Prostate gland (tissue), 2 donors: ENCODE measurements at regions not wholly inside any gene's neighbourhood (a gene's known extent, or its start where the extent isn't known, plus 50 kb on each side); places are given as distances from the start of the nearest gene placed in this dataset.

Source experiments
- DNase-seq: peaks from one replicate; pipeline ENCODE4 v3.0.0-alpha.2; 2019; ENCODE audit warnings: low spot score
- H3K27ac ChIP-seq, 2 donors: fragments of 200-600 bp; sonication (generic); 2 replicates each; pipeline ENCODE4 v1.5.1; 2017 to 2019
- H3K27me3 ChIP-seq: fragments of 200-600 bp; sonication (generic); replicated peaks from 2 replicates; pipeline ENCODE4 v1.5.1; 2019; ENCODE audit not compliant: insufficient read depth
- H3K36me3 ChIP-seq, 2 donors: fragments of 200-600 bp; sonication (generic); 1 replicate in 1 of 2; 2 replicates in 1 of 2; pipeline versions ENCODE4 v1.5.1 to v1.8.1; 2017 to 2019
- H3K4me1 ChIP-seq: fragments of 200-600 bp; sonication (generic); replicated peaks from 2 replicates; pipeline ENCODE4 v1.5.1; 2019
- H3K4me3 ChIP-seq, 2 donors: fragments of 200-600 bp; sonication (generic); 2 replicates each; pipeline ENCODE4 v1.5.1; 2017 to 2019
- H3K9me3 ChIP-seq: fragments of 200-600 bp; sonication (generic); 2 replicates; pipeline ENCODE4 v1.5.1; 2017
- CTCF ChIP-seq, 4 experiments: fragments of 200-600 bp in 2 of 4; fragments of 450-650 bp in 2 of 4; sonication (generic) in 2 of 4; IDR thresholded peaks; 1 replicate in 3 of 4; 2 replicates in 1 of 4; pipeline ENCODE4 v1.5.1; 2016 to 2019; ENCODE audit warnings: antibody characterized with exemption in 4 of 4, mild to moderate bottlenecking in 2 of 4, moderate library complexity in 2 of 4
- POLR2A ChIP-seq: fragments of 450-650 bp; IDR thresholded peaks from one replicate; pipeline ENCODE4 v1.6.1; 2016; ENCODE audit warnings: antibody characterized with exemption, mild to moderate bottlenecking
- POLR2AphosphoS5 ChIP-seq: sonication (generic); formaldehyde crosslinking; IDR thresholded peaks from one replicate; pipeline ENCODE4 v1.6.1; 2017; ENCODE audit warnings: antibody characterized with exemption
- WGBS: methylation state at CpG from one replicate; pipeline ENCODE4 v1.1.5; 2018; 5-methylcytosine and 5-hydroxymethylcytosine counted together
- intact Hi-C: fragments of 100-400 bp; cut with DNase I; formaldehyde crosslinking; loops from one replicate; pipeline ENCODE4 v1.14.2; 2022

DNA sequence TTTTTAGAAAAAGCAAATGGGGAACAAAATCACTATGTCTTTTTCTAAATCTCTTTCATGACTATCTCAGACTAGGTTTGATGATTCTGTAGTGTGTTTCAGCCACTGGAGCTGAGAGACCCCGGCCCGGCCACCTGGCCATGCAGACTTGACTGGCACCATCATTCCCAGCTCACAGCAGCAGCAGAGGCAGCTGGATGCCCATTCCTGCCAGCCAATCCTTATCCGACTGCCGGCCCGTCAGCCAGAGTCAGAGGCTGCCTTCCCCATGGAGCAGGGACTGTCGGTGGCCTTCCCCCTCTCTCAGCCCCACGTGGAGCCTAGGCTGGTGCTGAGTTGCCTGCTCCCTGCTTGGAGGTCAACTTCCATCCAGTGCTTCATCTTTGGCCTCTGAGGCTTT, 56.0 kb upstream of the WSB1 start:
- 95% methylated on average over 7 of the region's 7 CpGs for WGBS
- no peak for TF ChIP-seq POLR2AphosphoS5
- no peak for TF ChIP-seq CTCF (IDR thresholded peaks at IDR 0.05)
- no peak for TF ChIP-seq POLR2A
- intact Hi-C loops = loop anchor here (2.0 to 5.0 kb wide), 3 partner anchors 95 to 364 kb away; no protein-coding TSS in a partner anchor

DNA sequence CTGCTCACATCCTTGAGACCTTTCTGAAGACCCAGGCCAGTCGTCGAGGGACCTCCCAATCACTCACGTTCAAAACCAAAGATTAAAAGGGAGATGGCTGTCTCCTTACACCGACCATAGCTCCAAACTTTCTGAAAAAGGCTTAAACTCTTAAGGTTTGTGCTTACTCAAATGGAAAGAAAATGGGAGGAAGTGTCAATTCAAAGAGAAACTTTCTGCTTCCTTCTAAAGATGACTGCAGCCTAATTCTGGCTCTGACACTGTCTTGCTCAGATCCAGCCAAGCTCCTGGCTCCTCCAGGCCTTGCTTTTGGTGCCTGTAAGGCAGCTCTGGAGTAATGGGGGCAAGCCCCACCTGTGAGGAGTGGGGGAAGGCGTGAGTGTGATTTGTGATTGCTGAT, 54.9 kb upstream of the WSB1 start:
- whole genome bisulfite sequencing = 78% methylated on average over 5 of the region's 5 CpGs
- H3K4me1 ChIP-seq = no peaks in the 10 kb centered on the region
- H3K27me3 ChIP-seq = no peaks in the 10 kb centered on the region
- H3K36me3 ChIP-seq = no peaks in the 10 kb centered on the region
- no peak overlapping the region for H3K27ac ChIP-seq
- H3K9me3 ChIP-seq = no peaks in the 10 kb centered on the region
- H3K4me3 ChIP-seq = no peak overlapping the region
- TF ChIP-seq POLR2AphosphoS5 (no peak), CTCF (IDR thresholded peaks at IDR 0.05) (no peak), POLR2A (no peak)
- no peak for DNase-seq
- intact Hi-C loops = loop anchor here (5.0 kb wide), 2 partner anchors 113 to 363 kb away; no protein-coding TSS in a partner anchor

More for the DNA sequence above, 56.0 kb upstream of the WSB1 start:
- H3K27ac ChIP-seq = no peak overlapping the region
- no peaks in the 10 kb centered on the region for H3K27me3 ChIP-seq
- no peak overlapping the region for H3K4me3 ChIP-seq
- no peak for DNase-seq
- no peaks in the 10 kb centered on the region for H3K9me3 ChIP-seq
- no peaks in the 10 kb centered on the region for H3K36me3 ChIP-seq
- no peaks in the 10 kb centered on the region for H3K4me1 ChIP-seq

- intact Hi-C loops = loop anchor here (5.0 kb wide), 2 partner anchors 113 to 363 kb away; no protein-coding TSS in a partner anchor
- TF ChIP-seq POLR2AphosphoS5 (no peak), CTCF (IDR thresholded peaks at IDR 0.05) (no peak), POLR2A (no peak)
- no peaks in the 10 kb centered on the region for H3K36me3 ChIP-seq
- H3K4me3 ChIP-seq = no peak overlapping the region
- H3K27ac ChIP-seq = no peak overlapping the region
- H3K9me3 ChIP-seq = no peaks in the 10 kb centered on the region
- H3K27me3 ChIP-seq = no peaks in the 10 kb centered on the region
- no peak for DNase-seq
- 78% methylated on average over 7 of the region's 7 CpGs for WGBS
- H3K4me1 ChIP-seq = peaks cover 2% of the 10 kb centered on the region
These were observed 54.3 kb upstream of the WSB1 start for GRCh38 chr17:27239584-27239983.

DNA sequence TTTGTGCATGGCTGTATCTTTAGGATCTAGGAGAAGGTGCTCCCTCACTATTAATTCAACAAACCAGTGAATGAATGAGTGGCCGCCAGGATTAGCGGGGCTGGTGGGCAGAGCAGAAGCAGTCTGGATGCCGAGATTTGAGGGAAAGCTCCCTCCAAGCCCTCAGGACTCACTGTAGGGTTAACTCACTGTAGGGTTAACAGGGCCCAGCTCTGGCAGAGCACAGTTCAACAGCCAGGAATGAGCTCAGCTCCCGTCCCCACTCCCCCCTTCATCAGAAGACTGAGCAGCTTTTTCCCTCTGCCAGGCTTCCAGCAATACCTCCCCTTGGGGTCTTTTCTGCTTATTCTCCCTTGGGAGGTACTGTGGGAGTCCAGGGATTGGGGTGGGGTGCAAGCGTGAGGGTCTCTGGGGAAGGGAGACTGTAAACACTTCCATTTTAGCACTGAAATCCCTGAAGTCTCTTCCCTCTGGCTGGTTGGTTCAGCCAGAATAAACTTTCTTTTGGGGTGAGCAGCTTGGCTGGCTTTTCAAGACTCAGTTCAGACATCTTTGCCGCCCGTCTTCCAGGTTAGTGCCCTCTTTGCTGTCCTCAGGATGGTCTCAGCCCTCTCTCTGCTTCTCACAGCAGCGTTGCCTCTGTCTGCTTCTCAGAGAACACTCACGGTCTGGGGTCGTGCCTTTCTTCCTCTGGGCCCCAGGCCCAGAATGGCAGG, 53.7 kb upstream of the WSB1 start:
- H3K4me3 ChIP-seq = no peak overlapping the region
- H3K27ac ChIP-seq = no peak overlapping the region
- H3K36me3 ChIP-seq = no peaks in the 10 kb centered on the region
- no peaks in the 10 kb centered on the region for H3K27me3 ChIP-seq
- peaks cover 2% of the 10 kb centered on the region for H3K4me1 ChIP-seq
- intact Hi-C loops = loop anchor here (5.0 kb wide), 1 partner anchor 217 kb away; the partner anchor contains the start of gene KSR1
- no peak for DNase-seq
- WGBS = 73% methylated on average over 10 of the region's 10 CpGs
- no peaks in the 10 kb centered on the region for H3K9me3 ChIP-seq
- TF ChIP-seq CTCF (IDR thresholded peaks at IDR 0.05) (no peak), POLR2A (no peak)

DNA sequence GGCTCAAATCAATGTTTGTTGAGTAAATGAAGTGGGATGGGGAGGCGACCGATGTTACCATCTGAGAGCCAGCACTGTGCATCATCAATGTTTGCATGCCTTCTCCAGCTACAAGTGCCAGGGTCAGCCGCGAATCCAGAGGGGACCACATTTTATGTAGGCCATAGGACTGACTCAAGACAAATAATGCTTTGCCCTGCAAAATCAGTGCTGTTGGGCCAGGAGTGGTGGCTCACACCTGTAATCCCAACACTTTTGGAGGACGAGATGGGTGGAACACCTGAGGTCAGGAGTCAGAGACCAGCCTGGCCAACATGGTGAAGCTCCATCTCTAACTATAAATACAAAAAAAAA, 53.1 kb upstream of the WSB1 start:
- no peak for TF ChIP-seq POLR2AphosphoS5
- no peak for TF ChIP-seq POLR2A
- WGBS = 62% methylated on average over 5 of the region's 5 CpGs
- H3K4me1 ChIP-seq = peaks cover 2% of the 10 kb centered on the region
- intact Hi-C loops = loop anchor here (5.0 kb wide), 1 partner anchor 217 kb away; the partner anchor contains the start of gene KSR1
- H3K9me3 ChIP-seq = no peaks in the 10 kb centered on the region
- H3K27ac ChIP-seq = no peak overlapping the region
- H3K27me3 ChIP-seq = no peaks in the 10 kb centered on the region
- H3K36me3 ChIP-seq = no peaks in the 10 kb centered on the region
- no peak for DNase-seq
- peak overlapping the region in 1 of 2 donors; percentile 0 for H3K4me3 ChIP-seq
